ENCODE measurements at regions not wholly inside any gene's neighbourhood (a gene's known extent, or its start where the extent isn't known, plus 50 kb on each side); places are given as distances from the start of the nearest gene placed in this dataset.

DNA sequence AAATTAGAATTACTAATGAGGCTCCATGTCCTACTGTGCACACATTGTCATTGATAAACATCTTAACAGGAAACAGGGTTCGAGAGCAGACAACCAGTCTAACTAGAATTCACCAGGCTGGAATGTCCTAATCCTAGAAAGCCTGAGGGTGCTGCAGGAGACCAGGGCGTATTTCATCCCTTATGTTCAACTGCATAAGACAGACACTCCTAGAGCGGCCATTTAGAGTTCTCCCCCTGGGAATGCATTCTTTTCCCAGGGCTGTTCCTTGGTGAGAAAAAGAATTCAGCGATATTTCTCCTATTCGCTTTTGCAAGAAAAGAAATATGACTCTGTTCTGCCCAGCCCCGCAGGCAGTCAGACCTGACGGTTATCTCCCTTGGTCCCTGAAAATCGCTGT lies 486.0 kb downstream of the REEP3 start:
- Histone ChIP-seq H2BK5ac (ENCODE audit: low read length) (no peak overlapping the region), H2BK120ac (ENCODE audit: low read depth, low read length) (no peak overlapping the region), H3K36me3 (ENCODE audit: control insufficient read depth, insufficient read depth, low read length) (no peaks in the 10 kb centered on the region), H3K4me3 (ENCODE audit: low read length) (no peak overlapping the region), H3K56ac (ENCODE audit: low read length) (no peak overlapping the region), H3K79me2 (ENCODE audit: control insufficient read depth, insufficient read depth, low read length) (no peaks in the 10 kb centered on the region), H3K79me1 (ENCODE audit: low read length) (no peaks in the 10 kb centered on the region), H2AK5ac (ENCODE audit: low read length) (no peak overlapping the region), H4K8ac (ENCODE audit: low read depth, low read length) (no peak overlapping the region), H3K4me2 (ENCODE audit: low read length) (no peak overlapping the region), H2BK15ac (replicated peaks; ENCODE audit: low read depth) (no peak overlapping the region), H3K4me1 (ENCODE audit: control insufficient read depth, low read depth, low read length) (no peaks in the 10 kb centered on the region), H3K4ac (ENCODE audit: low read depth, low read length) (no peak overlapping the region), H3K27ac (ENCODE audit: low read depth, low read length) (no peak overlapping the region), H4K5ac (ENCODE audit: low read length) (no peak overlapping the region), H3K23ac (ENCODE audit: low read length) (no peak overlapping the region), H3K9ac (ENCODE audit: low read length) (no peak overlapping the region), H3K27me3 (ENCODE audit: insufficient read depth, low read length, poor library complexity) (no peaks in the 10 kb centered on the region), H3K18ac (ENCODE audit: low read length) (no peak overlapping the region)
- peak; percentile 37 for DNase-seq
- no CpG with 5 or more reads among the region's 8 CpGs for WGBS (ENCODE audit: extremely low coverage, insufficient coverage, low lambda C conversion rate)

DNA sequence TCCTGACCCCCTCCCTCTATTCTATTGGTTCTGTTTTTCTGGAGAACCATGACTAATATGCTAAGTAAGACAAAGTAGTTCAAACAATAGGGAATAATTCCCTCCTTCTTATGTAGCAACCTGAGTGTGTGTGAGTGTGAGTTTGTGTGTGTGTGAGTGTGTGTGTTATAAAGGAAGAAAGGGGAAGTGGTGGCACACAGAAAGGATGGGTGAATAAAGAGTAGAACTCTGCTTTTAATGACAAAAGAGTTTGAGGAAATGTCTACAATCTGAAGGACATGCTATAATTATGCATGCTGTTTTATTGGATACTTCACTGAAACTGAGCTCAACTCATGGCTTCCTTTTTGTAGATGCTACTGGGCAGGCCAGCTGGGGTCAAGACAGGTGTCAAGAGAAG lies 489.5 kb downstream of the REEP3 start:
- no peak overlapping the region for H3K27ac ChIP-seq (ENCODE audit: low read depth, low read length)
- no peaks in the 10 kb centered on the region for H3K27me3 ChIP-seq (ENCODE audit: insufficient read depth, low read length, poor library complexity)
- no peak for DNase-seq
- no peaks in the 10 kb centered on the region for H3K36me3 ChIP-seq (ENCODE audit: control insufficient read depth, insufficient read depth, low read length)
- H3K18ac ChIP-seq (ENCODE audit: low read length) = no peak overlapping the region
- no peaks in the 10 kb centered on the region for H3K79me1 ChIP-seq (ENCODE audit: low read length)
- no peak overlapping the region for H4K5ac ChIP-seq (ENCODE audit: low read length)
- H3K4me3 ChIP-seq (ENCODE audit: low read length) = no peak overlapping the region
- no peak overlapping the region for H4K8ac ChIP-seq (ENCODE audit: low read depth, low read length)
- no peak overlapping the region for H3K4me2 ChIP-seq (ENCODE audit: low read length)
- H2BK5ac ChIP-seq (ENCODE audit: low read length) = no peak overlapping the region
- H2BK15ac ChIP-seq (replicated peaks; ENCODE audit: low read depth) = no peak overlapping the region
- H2BK120ac ChIP-seq (ENCODE audit: low read depth, low read length) = no peak overlapping the region
- H3K9ac ChIP-seq (ENCODE audit: low read length) = no peak overlapping the region
- no peak overlapping the region for H3K4ac ChIP-seq (ENCODE audit: low read depth, low read length)
- no peak overlapping the region for H3K23ac ChIP-seq (ENCODE audit: low read length)
- no peak overlapping the region for H2AK5ac ChIP-seq (ENCODE audit: low read length)
- no peak overlapping the region for H3K56ac ChIP-seq (ENCODE audit: low read length)
- H3K79me2 ChIP-seq (ENCODE audit: control insufficient read depth, insufficient read depth, low read length) = no peaks in the 10 kb centered on the region
- no peaks in the 10 kb centered on the region for H3K4me1 ChIP-seq (ENCODE audit: control insufficient read depth, low read depth, low read length)

DNA sequence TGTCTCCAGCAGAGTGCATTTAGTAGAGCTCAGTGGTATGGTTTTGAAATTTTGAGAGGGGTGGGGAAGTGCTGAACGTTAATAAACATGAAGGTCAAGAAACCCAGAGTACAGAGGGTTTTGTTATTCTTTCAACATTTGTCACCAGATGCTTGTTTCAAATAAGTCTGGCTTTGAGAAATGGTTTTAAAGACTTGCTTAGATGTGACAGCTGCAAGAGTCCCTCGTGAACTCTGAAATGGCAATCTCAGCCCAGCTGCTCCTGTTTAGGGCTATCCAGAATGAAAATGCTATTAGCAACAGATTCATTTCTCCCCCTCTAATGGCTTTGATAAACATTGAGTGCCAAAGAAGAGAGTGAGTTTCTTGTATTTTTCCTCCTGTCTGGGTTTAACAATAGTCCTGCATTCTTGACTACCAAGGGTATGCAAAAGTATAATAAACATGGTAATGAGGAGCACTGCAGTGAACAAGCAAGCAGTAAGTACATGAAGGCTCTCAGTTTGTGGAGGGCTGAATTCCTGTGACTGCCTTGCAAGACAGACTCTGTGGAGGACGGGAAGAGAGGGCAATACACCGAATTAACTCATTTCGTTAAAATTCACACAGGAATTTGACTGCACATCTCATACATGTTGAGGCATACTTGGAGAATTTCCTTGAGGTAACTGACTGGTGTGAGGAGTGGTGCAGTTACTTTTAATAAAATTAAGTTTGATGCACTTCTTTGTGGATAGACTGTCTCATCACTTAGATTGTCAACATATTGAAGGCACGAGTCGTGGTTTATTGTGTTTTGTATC lies 490.9 kb downstream of the REEP3 start:
- H3K4me1 ChIP-seq (ENCODE audit: control insufficient read depth, low read depth, low read length) = no peaks in the 10 kb centered on the region
- H3K18ac ChIP-seq (ENCODE audit: low read length) = no peak overlapping the region
- H3K36me3 ChIP-seq (ENCODE audit: control insufficient read depth, insufficient read depth, low read length) = no peaks in the 10 kb centered on the region
- H3K4ac ChIP-seq (ENCODE audit: low read depth, low read length) = no peak overlapping the region
- H3K79me1 ChIP-seq (ENCODE audit: low read length) = no peaks in the 10 kb centered on the region
- H2AK5ac ChIP-seq (ENCODE audit: low read length) = no peak overlapping the region
- no peak overlapping the region for H4K8ac ChIP-seq (ENCODE audit: low read depth, low read length)
- no peak overlapping the region for H3K27ac ChIP-seq (ENCODE audit: low read depth, low read length)
- no peak overlapping the region for H3K4me2 ChIP-seq (ENCODE audit: low read length)
- no peak overlapping the region for H3K4me3 ChIP-seq (ENCODE audit: low read length)
- no peaks in the 10 kb centered on the region for H3K79me2 ChIP-seq (ENCODE audit: control insufficient read depth, insufficient read depth, low read length)
- WGBS (ENCODE audit: extremely low coverage, insufficient coverage, low lambda C conversion rate) = no CpG with 5 or more reads among the region's 7 CpGs
- no peak overlapping the region for H4K5ac ChIP-seq (ENCODE audit: low read length)
- no peaks in the 10 kb centered on the region for H3K27me3 ChIP-seq (ENCODE audit: insufficient read depth, low read length, poor library complexity)
- H2BK5ac ChIP-seq (ENCODE audit: low read length) = no peak overlapping the region
- H3K9ac ChIP-seq (ENCODE audit: low read length) = no peak overlapping the region
- no peak overlapping the region for H3K23ac ChIP-seq (ENCODE audit: low read length)
- H2BK15ac ChIP-seq (replicated peaks; ENCODE audit: low read depth) = no peak overlapping the region
- DNase-seq = no peak
- no peak overlapping the region for H3K56ac ChIP-seq (ENCODE audit: low read length)
- H2BK120ac ChIP-seq (ENCODE audit: low read depth, low read length) = no peak overlapping the region

DNA sequence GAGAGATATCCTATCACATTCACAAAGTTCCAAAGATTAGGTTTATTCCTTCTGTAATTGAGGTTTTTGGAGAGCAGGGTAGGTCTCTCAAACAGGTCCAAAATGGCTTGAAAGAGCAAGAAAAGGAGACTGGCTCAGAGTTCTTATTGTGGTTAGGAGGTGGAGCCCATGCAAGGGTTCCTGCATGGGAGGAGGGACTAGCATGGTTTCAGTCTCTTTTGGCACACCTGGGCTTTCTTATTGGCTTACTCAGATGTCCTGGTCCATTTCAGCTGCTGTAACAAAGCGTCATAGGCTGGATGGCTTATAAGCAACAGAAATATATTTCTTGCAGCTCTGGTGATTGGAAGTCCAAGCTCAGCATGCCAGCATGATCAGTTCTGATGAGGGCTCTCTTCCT lies 493.1 kb downstream of the REEP3 start:
- DNase-seq = peak; percentile 49
- Histone ChIP-seq H3K36me3 (ENCODE audit: control insufficient read depth, insufficient read depth, low read length) (no peaks in the 10 kb centered on the region), H3K79me2 (ENCODE audit: control insufficient read depth, insufficient read depth, low read length) (no peaks in the 10 kb centered on the region), H4K8ac (ENCODE audit: low read depth, low read length) (no peak overlapping the region), H3K9ac (ENCODE audit: low read length) (no peak overlapping the region), H3K27ac (ENCODE audit: low read depth, low read length) (no peak overlapping the region), H3K23ac (ENCODE audit: low read length) (no peak overlapping the region), H3K4me3 (ENCODE audit: low read length) (no peak overlapping the region), H2BK15ac (replicated peaks; ENCODE audit: low read depth) (no peak overlapping the region), H2BK5ac (ENCODE audit: low read length) (no peak overlapping the region), H3K4ac (ENCODE audit: low read depth, low read length) (no peak overlapping the region), H4K5ac (ENCODE audit: low read length) (no peak overlapping the region), H3K27me3 (ENCODE audit: insufficient read depth, low read length, poor library complexity) (no peaks in the 10 kb centered on the region), H2AK5ac (ENCODE audit: low read length) (no peak overlapping the region), H3K18ac (ENCODE audit: low read length) (no peak overlapping the region), H3K4me2 (ENCODE audit: low read length) (no peak overlapping the region), H3K79me1 (ENCODE audit: low read length) (no peaks in the 10 kb centered on the region), H3K56ac (ENCODE audit: low read length) (no peak overlapping the region), H3K4me1 (ENCODE audit: control insufficient read depth, low read depth, low read length) (no peaks in the 10 kb centered on the region), H2BK120ac (ENCODE audit: low read depth, low read length) (no peak overlapping the region)
- no CpG with 5 or more reads among the region's 1 CpG for WGBS (ENCODE audit: extremely low coverage, insufficient coverage, low lambda C conversion rate)

DNA sequence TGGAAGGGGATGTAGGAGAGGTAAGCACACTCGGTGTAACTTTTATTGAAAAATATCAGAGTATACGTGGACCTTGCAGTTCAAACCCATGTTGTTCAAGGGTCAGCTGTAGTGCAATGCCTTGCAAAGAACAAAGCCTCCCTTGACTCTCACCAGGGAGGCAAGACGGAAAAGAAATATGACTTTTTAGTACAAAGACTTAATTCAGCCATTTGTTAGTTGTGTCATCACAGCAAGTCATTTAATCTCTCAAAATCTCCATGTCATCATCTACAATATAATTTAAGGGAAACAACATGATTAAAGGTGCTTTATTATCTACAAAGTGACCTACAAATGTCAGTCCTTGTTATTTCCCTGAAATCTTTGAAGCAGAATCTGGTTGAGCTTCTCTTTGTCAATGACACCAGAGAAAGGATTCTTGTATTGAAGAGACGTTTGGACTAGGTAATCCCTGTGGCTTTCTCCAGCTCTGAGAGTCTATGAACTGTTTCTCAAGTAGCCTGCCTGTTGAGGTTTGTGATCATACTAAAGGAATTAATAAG lies 502.8 kb downstream of the REEP3 start:
- Histone ChIP-seq H4K5ac (ENCODE audit: low read length) (no peak overlapping the region), H2BK5ac (ENCODE audit: low read length) (no peak overlapping the region), H3K27ac (ENCODE audit: low read depth, low read length) (no peak overlapping the region), H3K4me3 (ENCODE audit: low read length) (no peak overlapping the region), H3K36me3 (ENCODE audit: control insufficient read depth, insufficient read depth, low read length) (no peaks in the 10 kb centered on the region), H2BK15ac (replicated peaks; ENCODE audit: low read depth) (no peak overlapping the region), H3K4me1 (ENCODE audit: control insufficient read depth, low read depth, low read length) (no peaks in the 10 kb centered on the region), H3K18ac (ENCODE audit: low read length) (no peak overlapping the region), H3K79me1 (ENCODE audit: low read length) (no peaks in the 10 kb centered on the region), H3K9ac (ENCODE audit: low read length) (no peak overlapping the region), H2BK120ac (ENCODE audit: low read depth, low read length) (no peak overlapping the region), H3K79me2 (ENCODE audit: control insufficient read depth, insufficient read depth, low read length) (no peaks in the 10 kb centered on the region), H3K56ac (ENCODE audit: low read length) (no peak overlapping the region), H4K8ac (ENCODE audit: low read depth, low read length) (no peak overlapping the region), H3K23ac (ENCODE audit: low read length) (no peak overlapping the region), H3K4me2 (ENCODE audit: low read length) (no peak overlapping the region), H2AK5ac (ENCODE audit: low read length) (no peak overlapping the region), H3K4ac (ENCODE audit: low read depth, low read length) (no peak overlapping the region), H3K27me3 (ENCODE audit: insufficient read depth, low read length, poor library complexity) (no peaks in the 10 kb centered on the region)
- no peak for DNase-seq
- no CpG with 5 or more reads among the region's 4 CpGs for WGBS (ENCODE audit: extremely low coverage, insufficient coverage, low lambda C conversion rate)

DNA sequence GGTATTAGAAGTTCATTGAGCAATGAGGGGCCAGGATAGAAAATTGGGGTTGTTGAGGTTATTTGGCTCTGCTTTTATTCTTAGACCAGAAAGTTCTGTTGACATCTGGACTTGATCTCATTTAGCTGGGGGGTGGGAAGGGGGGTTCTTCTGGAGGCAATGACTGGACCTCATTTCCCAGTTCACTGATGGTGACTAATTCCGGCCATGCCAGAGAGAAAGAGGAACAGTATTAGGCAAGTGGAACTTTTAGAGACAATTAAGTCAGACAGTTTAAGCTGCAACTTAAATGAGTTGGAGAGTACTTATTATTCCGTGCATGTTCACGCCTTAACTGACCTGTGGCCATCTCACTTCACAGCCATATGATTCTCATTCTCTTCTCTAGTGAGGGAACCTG lies 512.5 kb downstream of the REEP3 start:
- DNase-seq = no peak
- H4K8ac ChIP-seq (ENCODE audit: low read depth, low read length) = no peak overlapping the region
- H2BK15ac ChIP-seq (replicated peaks; ENCODE audit: low read depth) = no peak overlapping the region
- no peak overlapping the region for H3K27ac ChIP-seq (ENCODE audit: low read depth, low read length)
- H3K4me2 ChIP-seq (ENCODE audit: low read length) = no peak overlapping the region
- H3K36me3 ChIP-seq (ENCODE audit: control insufficient read depth, insufficient read depth, low read length) = no peaks in the 10 kb centered on the region
- no peaks in the 10 kb centered on the region for H3K4me1 ChIP-seq (ENCODE audit: control insufficient read depth, low read depth, low read length)
- H3K4ac ChIP-seq (ENCODE audit: low read depth, low read length) = no peak overlapping the region
- no peak overlapping the region for H3K18ac ChIP-seq (ENCODE audit: low read length)
- H2BK120ac ChIP-seq (ENCODE audit: low read depth, low read length) = no peak overlapping the region
- H3K79me1 ChIP-seq (ENCODE audit: low read length) = no peaks in the 10 kb centered on the region
- no peak overlapping the region for H3K23ac ChIP-seq (ENCODE audit: low read length)
- no peak overlapping the region for H3K9ac ChIP-seq (ENCODE audit: low read length)
- WGBS (ENCODE audit: extremely low coverage, insufficient coverage, low lambda C conversion rate) = no CpG with 5 or more reads among the region's 3 CpGs
- no peaks in the 10 kb centered on the region for H3K27me3 ChIP-seq (ENCODE audit: insufficient read depth, low read length, poor library complexity)
- no peaks in the 10 kb centered on the region for H3K79me2 ChIP-seq (ENCODE audit: control insufficient read depth, insufficient read depth, low read length)
- H2BK5ac ChIP-seq (ENCODE audit: low read length) = no peak overlapping the region
- H4K5ac ChIP-seq (ENCODE audit: low read length) = no peak overlapping the region
- no peak overlapping the region for H3K56ac ChIP-seq (ENCODE audit: low read length)
- no peak overlapping the region for H3K4me3 ChIP-seq (ENCODE audit: low read length)
- H2AK5ac ChIP-seq (ENCODE audit: low read length) = no peak overlapping the region

All from mesendoderm (in vitro differentiated cells).